ENCODE measurements at regions not wholly inside any gene's neighbourhood (a gene's known extent, or its start where the extent isn't known, plus 50 kb on each side); places are given as distances from the start of the nearest gene placed in this dataset.
A peak's percentile ranks its signal among the peaks of the same experiment; 100 is the strongest.

GRCh38 chr2:102078773-102079172 lies 63.8 kb upstream of the IL1R1 start:
- TF ChIP-seq CTCF (IDR thresholded peaks at IDR 0.05; ENCODE audit: insufficient read depth, low read depth, low read length), result no peak
- no peak for DNase-seq (ENCODE audit: low read depth)
- no peak overlapping the region for H3K4me3 ChIP-seq (ENCODE audit: low read depth, low read length)

- no peak for TF ChIP-seq CTCF (IDR thresholded peaks at IDR 0.05; ENCODE audit: insufficient read depth, low read depth, low read length)
Observed at GRCh38 chr2:102080451-102081242, 61.9 kb upstream of the IL1R1 start.

GRCh38 chr2:102081243-102081522 lies 61.4 kb upstream of the IL1R1 start:
- TF ChIP-seq CTCF (IDR thresholded peaks at IDR 0.05; ENCODE audit: insufficient read depth, low read depth, low read length), result no peak
- no peak overlapping the region for H3K4me3 ChIP-seq (ENCODE audit: low read depth, low read length)
- DNase-seq (ENCODE audit: low read depth), result no peak

More at GRCh38 chr2:102080451-102081242, 61.9 kb upstream of the IL1R1 start:
- no peak overlapping the region for H3K4me3 ChIP-seq (ENCODE audit: low read depth, low read length)
- no peak for DNase-seq (ENCODE audit: low read depth)

GRCh38 chr2:102081606-102082005 lies 60.9 kb upstream of the IL1R1 start:
- TF ChIP-seq CTCF (IDR thresholded peaks at IDR 0.05; ENCODE audit: insufficient read depth, low read depth, low read length), result no peak
- no peak overlapping the region for H3K4me3 ChIP-seq (ENCODE audit: low read depth, low read length)
- no peak for DNase-seq (ENCODE audit: low read depth)

- TF ChIP-seq CTCF (IDR thresholded peaks at IDR 0.05; ENCODE audit: insufficient read depth, low read depth, low read length), result no peak
- H3K4me3 ChIP-seq (ENCODE audit: low read depth, low read length), result no peak overlapping the region
- peak; percentile 90 for DNase-seq (ENCODE audit: low read depth)
Observed at GRCh38 chr2:102082571-102083392, 59.8 kb upstream of the IL1R1 start.

GRCh38 chr2:102083393-102083703 lies 59.2 kb upstream of the IL1R1 start:
- no peak overlapping the region for H3K4me3 ChIP-seq (ENCODE audit: low read depth, low read length)
- no peak for TF ChIP-seq CTCF (IDR thresholded peaks at IDR 0.05; ENCODE audit: insufficient read depth, low read depth, low read length)
- DNase-seq (ENCODE audit: low read depth), result no peak

All from fibroblast of villous mesenchyme (primary cell).